NCI-H2227 treated with DMSO at 0.1 percent for 48 hours (cell line): ENCODE measurements at regions not wholly inside any gene's neighbourhood (a gene's known extent, or its start where the extent isn't known, plus 50 kb on each side); places are given as distances from the start of the nearest gene placed in this dataset.
"Not testable (repeated sequence)": the region's sequence is repeated elsewhere in the genome, so short reads cannot be mapped to it uniquely, and the experiment has no call there.

Source experiments
- DNase-seq: peaks from one replicate; lab custom pipeline; 2025; lab: John Stamatoyannopoulos, UW

DNA sequence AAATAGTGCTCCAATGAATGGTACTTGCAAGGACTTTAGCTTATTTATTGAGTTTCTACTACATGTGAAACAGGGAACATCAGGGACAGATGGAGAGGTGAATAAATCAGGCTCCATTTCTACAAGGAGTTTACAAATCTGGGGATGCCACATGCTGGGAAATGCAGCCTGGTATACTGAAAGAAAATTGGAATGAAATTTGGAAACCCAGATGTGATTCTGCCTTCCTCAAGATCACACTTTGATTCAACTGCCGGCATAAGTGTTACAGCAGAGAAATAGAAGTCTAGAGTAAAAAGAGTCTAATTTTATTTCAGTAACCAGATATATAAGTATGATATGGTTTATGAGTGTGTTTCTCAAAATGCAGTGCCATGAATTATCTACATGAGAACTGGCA lies 1408.4 kb upstream of the C9orf72 start:
- DNase-seq: no peak

DNA sequence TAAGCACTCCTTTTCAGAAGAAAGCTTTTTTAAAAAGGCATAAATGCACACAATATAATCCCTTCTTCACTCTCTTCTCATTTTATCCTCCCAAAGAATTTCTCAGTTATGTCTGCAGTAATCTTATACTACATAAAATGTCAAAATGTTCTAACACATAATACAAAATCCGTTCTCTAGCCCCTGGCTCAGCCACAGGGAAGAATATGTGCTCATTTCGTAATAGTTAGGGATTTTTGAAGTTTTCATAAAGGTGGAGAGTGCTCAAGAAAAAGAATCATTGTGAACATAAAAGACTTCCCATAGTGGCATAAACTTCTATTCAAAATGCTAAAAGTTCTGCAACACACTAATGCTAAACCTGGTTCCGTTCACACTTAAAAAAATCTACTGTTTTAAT lies 1410.7 kb upstream of the C9orf72 start:
- no peak for DNase-seq

DNA sequence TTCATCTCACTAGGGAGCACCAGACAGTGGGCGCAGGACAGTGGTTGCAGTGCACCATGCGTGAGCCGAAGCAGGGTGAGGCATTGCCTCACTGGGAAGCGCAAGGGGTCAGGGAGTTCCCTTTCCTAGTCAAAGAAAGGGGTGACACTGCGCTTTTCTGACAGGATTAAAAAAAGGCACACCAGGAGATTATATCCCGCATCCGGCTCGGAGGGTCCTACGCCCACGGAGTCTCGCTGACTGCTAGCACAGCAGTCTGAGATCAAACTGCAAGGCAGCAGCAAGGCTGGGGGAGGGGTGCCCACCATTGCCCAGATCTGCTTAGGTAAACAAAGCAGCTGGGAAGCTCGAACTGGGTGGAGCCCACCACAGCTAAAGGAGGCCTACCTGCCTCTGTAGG lies 1416.7 kb upstream of the C9orf72 start:
- not testable (repeated sequence) for DNase-seq

DNA sequence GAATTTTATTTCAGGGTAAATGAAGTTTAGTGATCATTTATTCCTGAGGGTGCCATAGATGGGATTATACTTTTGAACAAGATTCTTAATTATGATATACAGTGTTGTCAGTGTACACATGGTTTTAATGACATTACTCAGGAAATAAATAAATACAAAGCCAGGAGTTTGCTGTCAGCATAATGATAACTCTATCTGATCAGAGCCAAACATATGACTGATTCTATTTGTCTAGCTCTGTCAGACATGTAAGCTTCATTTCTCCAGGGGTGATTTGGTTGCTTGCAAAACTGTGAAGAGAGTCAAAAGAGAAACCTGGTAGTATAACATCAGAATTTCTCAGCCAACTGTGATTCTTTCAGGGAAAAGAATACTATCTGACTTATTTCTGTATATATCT lies 1425.8 kb upstream of the C9orf72 start:
- DNase-seq: no peak

DNA sequence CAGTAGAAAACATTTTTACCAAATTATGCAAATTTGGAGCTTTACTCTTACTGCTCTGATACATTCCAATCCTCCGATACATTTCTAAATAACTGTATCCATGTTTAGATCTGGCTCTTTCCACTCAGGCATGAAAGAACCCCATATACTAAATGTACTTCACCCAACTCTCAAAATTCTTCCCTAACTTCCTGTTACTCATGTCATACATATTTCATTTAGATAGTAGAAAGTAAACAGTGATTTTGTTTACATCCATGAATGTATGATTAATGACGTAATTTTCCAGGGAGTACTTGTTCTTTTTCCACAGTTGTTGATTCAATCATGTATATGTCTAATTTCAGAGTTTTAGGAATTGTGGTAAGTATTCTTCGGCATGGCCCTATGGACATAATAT lies 1426.5 kb upstream of the C9orf72 start:
- no peak for DNase-seq

DNA sequence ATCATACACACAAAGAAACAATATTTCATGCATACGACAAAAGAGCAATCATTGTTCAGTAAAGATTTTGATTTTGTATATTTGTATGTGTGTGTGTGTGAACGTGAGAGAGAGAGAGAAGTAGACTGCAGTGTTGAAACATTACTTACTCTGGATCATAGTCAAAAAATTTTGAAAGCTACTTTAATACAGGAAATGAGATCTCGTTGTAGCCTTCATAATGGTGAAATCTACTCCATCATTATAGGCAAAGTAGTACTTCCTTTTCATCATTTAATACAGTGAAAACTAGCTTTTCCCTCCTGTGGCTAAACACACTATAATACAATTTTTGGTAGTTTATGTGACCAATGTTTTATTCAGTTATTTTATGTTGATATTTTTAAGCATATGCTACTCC lies 1427.7 kb upstream of the C9orf72 start:
- DNase-seq: no peak

DNA sequence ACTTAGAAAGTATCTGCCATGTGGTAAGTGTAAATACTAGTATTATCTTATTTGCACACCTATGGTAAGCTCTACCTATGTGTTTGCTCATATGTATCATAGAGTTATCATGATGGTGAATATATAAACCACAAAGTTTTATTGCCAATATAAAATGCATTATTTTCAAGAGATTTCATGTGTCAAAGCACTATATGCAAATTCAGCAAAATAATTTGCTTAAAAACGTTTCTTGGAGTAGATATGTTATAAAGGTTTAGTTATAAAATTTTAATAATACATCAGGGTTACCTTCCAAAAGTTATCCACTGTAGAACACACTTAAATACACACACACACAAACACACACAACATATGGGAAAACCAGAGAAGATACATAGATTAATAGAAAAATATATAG lies 1431.7 kb upstream of the C9orf72 start:
- DNase-seq: no peak

DNA sequence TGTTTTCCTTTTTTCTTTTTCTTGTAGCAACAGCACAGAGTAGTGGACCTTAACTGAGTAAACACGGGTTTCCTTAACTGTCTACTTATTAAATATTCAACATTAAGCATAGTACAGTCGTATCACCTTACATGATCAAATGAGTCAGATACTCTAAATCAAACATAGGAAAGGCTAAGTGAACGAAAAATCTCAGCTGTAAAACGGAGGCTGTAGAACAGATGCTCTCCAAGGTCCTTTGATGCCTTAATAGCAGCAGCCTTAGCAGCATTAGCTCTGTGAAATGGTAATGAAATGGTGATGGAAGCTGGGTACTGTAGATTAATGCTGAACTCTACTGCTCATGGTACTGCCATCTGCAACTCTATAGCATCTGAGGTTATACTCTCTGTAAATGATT lies 1433.3 kb upstream of the C9orf72 start:
- no peak for DNase-seq

DNA sequence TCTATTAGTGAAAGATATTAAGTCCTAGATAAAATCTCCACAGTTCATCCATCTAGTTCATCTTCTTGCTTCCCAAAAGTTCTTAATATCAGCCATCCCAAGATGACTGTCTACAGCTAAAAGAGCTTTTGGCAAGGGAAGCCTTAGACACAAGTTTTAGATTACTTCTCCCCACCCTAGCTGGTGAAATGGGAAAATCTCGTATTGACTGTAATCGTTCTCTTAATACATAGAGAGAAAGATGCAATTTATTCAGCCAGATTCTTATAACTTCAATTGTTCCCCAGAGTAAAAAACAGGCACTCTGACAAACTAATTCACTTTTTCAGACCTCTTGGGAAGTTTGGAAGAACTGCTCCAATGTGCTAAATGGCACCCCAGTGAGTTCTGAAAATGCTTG lies 1439.6 kb upstream of the C9orf72 start:
- no peak for DNase-seq

DNA sequence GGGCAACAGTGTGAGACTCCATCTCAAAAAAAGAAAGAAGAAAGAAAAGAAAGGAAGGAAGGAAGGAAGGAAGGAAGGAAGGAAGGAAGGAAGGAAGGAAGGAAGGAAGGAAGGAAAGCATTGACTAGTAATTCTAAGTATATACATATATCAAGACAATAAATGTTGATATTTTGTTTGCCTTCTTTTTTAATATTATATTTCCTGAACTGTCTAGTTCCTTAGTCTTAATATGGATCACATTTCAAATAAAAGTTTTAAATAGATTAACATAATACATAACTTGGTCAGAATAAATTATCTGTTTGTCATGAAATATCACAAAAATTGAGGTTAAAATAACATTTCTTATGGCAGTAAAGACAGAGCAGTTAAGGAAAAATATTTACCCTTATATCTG lies 1448.4 kb upstream of the C9orf72 start:
- DNase-seq: no peak

DNA sequence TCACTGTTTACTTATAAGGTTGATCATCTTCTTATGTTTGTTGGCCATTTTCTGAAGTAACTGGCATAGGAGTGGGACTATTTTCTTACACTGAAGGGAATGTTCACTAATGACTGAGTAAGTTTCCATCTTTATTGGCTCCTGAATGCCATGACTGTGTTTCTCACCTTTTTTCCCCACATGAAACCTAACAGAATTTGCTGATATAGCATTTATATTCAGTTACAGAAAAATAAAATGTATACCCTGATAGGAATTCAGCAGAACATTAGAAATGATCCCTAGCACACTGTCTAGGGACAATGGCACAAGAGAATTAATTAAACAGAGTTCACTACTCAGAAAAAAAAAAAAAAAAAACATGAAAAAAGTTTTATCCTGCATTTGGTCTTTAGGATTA lies 1465.1 kb upstream of the C9orf72 start:
- DNase-seq: no peak

DNA sequence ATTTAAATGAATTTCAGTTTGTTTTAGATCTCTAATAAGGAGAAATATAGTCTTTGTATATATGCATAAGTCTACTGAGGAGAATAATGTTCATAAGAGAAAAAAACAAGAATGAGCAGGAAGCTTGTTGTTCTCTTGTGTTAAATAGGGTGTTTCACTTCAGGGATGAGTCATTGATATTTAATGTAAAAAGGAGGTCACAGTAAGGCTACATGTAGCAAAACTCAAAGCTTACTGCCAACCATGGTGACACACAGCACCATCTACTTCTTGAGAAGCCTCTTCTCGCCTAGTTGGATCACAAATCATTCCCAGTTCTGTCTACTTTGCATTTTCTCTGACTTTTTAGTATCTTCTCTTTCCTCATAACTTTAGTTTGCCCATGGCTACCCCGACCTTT lies 1466.0 kb upstream of the C9orf72 start:
- DNase-seq: no peak

DNA sequence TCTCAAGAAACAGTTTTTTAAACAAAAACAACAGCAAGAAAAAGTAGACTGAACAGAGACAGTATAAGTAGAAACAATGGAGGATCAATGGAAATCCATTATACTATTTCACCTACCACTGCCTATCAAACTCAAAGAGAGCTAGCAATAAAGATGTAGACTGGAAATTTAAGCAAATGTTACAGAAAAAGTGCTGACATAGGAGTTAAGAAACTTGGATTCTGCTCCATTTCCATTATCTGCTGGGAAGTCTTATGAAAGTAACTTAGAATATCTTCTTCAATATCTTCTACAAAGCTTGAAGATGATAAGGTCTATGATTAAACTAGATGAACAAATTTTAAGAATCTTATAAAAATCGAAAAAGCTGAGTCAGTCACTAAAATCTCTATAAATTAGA lies 1469.8 kb upstream of the C9orf72 start:
- no peak for DNase-seq

DNA sequence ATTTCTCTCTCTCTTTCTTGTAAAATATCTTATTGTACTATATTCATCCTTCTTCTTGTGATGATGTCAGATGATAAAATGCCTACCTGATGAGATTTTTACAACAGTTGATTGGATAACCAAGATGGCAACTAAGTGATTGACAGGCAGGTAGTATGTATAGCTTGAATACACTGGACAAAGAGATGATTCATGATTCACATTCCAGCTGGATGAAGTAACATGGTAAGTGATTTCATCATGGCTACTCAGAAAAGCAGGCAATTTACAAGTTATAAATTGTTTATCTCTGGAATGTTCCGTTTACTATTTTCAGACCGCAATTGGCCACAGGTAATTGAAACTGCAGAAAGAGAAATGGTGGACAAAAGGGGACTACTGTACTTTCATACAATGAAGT lies 1471.7 kb upstream of the C9orf72 start:
- no peak for DNase-seq

DNA sequence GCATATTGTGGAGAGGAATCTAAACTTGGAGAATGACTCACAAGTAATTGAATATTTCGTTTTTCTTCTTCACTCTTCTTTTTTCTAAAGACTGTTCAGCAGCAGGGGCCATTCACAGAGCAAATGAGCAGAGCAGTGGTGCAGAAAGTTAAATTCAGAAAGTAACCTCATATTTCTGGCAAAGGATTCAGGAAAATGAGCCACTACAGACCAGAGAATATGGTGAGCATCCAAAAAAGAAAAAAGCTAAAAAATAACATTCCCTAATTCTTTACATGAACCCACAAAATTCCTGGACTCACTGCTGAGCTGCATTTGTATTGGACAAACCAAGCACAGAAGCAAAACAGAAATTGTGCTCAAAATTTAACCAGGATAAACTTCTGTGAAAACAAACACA lies 1486.8 kb upstream of the C9orf72 start:
- no peak for DNase-seq

DNA sequence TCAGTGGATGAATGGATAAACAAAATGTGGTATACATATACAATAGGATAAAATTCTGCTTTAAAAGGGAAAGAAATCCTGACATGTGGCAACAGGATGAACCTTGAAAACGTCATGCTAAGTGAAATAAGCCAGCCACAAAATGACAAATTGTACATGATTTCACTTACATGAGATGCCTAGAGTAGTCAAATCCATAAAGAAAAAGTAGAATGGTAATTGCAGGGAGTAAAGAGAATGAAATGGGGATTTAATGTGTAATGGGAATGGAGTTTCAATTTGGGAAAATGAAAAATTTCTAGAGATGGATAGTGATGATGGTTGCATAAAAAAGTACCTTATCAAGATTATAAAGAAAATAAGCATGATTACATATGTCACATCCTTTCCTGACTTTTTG lies 1489.2 kb upstream of the C9orf72 start:
- no peak for DNase-seq

DNA sequence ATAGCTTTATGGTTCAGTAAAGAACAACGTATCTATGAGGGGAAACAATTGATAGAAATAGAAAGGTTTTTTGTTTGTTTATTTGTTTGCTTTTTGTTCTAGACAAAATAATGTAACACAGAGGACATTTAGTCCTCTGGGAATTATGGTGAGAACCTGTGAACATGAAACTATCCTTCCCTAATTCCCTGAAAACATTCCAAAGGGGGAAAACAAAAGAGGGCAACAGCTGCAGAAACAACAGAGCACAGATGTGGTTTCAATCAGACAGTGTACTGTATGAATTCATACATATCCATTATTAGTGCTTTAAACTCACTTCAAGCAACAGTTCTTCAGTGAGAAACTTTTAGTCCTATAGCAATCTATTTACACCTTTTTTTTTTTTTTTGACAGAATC lies 1489.8 kb upstream of the C9orf72 start:
- no peak for DNase-seq

DNA sequence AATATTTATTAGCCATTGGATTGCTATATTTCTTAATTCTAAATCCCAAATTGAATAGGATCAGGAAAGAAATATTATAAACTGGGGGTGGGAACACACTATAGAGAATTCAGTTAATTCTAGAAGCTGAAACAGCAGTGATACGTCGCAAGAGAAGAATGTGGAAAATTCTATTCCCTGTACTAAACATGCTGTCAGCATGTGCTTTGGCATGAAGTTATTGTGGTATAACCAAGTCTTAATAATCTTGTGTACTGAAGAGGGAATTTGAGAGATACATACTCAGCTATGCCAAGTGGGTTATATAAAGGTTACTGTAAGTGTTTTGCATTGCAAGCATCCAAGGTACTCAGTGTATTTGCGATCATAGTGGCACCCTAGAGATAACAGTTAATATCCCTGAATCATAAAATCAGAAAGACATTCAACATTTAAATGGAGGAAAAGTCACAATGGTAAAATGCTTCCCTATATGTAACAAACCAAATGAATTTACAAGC lies 1492.9 kb upstream of the C9orf72 start:
- no peak for DNase-seq

DNA sequence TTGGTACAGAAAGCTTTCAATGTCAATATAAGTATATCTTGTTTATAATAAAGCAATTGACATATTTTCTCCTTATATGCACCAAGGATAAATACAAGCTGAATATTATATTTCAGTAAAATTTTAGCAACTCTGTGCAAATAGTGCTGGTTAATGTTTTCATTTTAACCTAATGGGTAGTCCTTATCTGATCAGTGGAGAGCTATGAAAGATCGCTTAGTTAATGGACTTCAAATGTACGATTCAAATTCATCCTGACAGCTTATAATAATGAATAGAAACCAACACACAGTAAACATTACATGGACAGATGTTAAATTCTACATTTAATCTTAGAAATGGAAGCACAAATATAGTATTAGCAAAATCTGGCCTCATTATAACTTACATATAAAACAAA lies 1495.2 kb upstream of the C9orf72 start:
- DNase-seq: no peak

DNA sequence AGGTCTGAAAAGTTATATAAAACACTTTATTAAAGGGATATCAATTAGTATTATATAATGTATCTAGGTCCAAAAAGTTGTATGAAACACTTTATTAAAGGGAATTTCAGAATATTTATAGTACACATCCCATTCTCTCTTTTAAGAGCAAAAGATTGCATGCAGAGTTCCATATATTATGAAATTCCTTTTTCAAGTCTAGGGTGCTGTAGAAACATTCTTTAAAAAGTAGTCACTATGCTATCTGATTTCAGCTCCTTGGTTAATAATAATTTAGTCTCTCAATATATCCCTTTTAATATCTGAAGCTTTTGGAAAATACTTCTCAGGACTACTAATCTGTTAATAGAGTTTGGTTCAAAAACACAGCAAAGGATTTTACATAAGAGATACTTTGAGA lies 1496.1 kb upstream of the C9orf72 start:
- DNase-seq: no peak

DNA sequence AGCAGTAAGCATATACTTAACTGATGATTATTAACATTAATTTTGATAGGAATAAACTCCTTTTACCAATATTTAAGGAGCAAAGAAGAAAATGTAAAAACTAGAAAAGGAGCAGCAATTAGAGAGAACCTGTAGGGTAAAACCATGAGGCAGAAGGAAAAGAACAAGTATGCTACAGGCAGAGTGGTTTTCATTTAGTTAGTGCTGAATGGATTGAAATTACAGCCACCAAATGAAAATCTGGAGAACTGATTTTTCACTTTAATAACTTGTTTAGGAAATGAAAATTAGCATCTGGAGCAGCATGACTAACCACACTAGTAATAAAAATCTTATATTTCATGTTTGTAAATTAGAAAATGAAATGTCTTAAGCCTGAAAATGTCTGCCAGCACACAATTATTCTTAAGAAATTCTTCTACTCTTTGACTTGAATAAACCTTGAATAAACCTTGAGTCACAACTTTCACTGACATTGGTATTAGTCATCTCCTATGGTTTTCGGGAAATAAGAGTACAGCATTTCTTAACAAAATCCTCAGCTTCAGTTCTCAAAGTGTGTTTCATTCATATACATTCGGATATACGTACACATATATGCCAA lies 1504.9 kb upstream of the C9orf72 start:
- no peak for DNase-seq

DNA sequence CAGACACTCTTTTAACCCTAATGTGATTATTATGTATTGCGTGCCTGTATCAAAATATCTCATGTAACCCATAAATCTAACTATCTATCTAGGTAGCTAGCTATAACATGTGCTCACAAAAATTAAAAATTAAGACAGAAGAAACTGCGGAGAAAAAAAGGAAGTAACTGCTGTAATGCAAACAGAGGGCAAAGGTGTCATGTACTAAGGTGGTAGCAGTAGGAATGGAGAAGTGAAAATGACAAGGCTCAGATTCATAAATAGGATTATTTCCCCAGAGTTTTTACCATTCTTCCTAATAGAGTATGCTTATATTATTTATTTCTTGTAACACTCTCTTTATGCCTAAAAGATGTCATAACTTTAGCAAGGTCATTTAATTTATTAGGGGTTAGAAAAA lies 1527.5 kb upstream of the C9orf72 start:
- no peak for DNase-seq

DNA sequence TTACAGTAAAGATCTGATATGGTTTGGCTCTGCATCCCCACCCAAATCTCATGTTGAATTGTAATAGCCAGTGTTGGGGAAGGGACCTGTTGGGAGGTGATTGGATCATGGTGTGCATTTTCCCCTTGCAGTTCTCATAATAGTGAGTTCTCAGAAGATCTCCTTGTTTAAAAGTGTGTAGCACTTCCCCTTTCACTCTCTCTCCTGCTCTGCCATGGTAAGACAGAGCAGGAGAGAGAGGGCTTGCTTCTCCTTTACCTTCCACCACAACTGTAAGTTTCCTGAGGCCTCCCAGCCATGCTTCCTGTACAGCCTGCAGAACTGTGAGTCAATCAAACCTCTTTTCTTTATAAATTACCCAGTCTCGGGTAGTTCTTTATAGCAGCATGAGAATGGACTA lies 1530.9 kb upstream of the C9orf72 start:
- not testable (repeated sequence) for DNase-seq

DNA sequence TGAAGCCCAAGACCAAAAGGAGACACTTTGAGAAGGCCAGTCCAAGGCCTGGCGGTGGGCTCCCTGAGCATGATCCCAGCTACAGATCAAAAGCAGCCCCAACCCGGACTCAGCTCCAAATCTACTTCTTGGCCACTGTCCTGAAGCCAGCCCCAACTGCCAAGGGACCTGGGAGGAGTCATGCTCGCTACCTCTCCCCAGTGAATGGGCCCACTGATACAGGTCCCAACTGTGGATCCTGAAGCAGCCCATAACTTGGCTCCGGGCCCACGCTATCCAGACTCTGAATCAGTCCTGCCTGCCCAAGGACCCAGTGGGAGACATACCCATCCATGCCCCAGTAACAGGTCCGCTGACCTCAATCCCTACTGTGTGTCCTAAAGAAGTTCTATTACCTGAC lies 1545.3 kb upstream of the C9orf72 start:
- DNase-seq: no peak

DNA sequence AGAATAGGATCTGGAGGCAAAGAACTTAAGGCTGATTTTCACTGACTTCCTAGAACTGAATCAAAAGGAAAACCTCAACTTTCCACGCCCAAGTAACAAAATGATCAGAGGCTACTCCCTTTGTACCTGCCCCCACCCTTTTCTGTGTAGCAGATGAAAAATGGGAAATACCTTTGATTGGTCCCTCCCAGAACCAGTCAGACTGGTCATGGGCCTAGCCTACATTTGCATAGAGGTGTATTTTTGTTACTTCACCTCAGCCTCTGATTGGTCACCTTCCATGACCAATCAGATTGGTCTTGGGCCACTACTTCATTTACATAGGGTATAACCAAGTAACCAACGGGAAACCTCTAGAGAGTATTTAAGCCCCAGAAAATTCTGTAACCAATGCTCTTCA lies 1553.5 kb upstream of the C9orf72 start:
- no peak for DNase-seq
